ENCODE measurements at regions not wholly inside any gene's neighbourhood (a gene's known extent, or its start where the extent isn't known, plus 50 kb on each side); places are given as distances from the start of the nearest gene placed in this dataset.

DNA sequence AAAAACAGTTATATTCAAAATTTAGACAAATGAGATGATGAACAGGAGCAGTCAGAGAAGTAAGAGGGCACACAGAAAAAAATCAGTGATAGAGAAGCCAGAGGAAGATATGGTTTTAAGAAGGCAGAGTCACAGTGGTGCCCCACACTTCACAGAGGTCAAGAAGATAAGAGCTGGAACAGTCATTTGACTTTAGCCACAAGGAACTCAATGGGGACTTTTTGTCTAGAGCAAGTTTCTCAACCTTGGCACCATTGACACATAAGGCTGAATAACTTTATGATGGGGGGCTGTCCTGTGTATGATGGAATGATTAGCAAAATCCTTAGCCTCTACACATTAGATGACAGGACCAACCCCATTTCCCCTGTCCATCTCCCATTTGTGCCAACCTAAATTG is 172.8 kb upstream of the PLEKHG7 start:
- TF ChIP-seq, protein P1, sequence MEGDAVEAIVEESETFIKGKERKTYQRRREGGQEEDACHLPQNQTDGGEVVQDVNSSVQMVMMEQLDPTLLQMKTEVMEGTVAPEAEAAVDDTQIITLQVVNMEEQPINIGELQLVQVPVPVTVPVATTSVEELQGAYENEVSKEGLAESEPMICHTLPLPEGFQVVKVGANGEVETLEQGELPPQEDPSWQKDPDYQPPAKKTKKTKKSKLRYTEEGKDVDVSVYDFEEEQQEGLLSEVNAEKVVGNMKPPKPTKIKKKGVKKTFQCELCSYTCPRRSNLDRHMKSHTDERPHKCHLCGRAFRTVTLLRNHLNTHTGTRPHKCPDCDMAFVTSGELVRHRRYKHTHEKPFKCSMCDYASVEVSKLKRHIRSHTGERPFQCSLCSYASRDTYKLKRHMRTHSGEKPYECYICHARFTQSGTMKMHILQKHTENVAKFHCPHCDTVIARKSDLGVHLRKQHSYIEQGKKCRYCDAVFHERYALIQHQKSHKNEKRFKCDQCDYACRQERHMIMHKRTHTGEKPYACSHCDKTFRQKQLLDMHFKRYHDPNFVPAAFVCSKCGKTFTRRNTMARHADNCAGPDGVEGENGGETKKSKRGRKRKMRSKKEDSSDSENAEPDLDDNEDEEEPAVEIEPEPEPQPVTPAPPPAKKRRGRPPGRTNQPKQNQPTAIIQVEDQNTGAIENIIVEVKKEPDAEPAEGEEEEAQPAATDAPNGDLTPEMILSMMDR (IDR thresholded peaks at IDR 0.05) = no peak
- TF ChIP-seq POLR2A (IDR thresholded peaks at IDR 0.05) = no peak

Measured in thyroid gland (tissue), 4 donors.